Stimulated activated naive B cell treated with anti-CD40 and anti-IgM and Interleukin-4, amounts not matched to agents 10 μg/mL and 1 μg/mL and 100 μg/mL, for 72 hours (primary cell): ENCODE measurements at regions not wholly inside any gene's neighbourhood (a gene's known extent, or its start where the extent isn't known, plus 50 kb on each side); places are given as distances from the start of the nearest gene placed in this dataset.
"Not testable (repeated sequence)": the region's sequence is repeated elsewhere in the genome, so short reads cannot be mapped to it uniquely, and the experiment has no call there.

Experiments
- ATAC-seq, 2 donors: fragments of 150-1000 bp; cut with Tn5 transposase; replicated peaks; 2 replicates each; pipeline ENCODE4 v1.10.0; 2021; ENCODE audit warnings: moderate library complexity in 1 of 2
- DNase-seq: peaks from one replicate; pipeline ENCODE4 v3.0.0; 2021
- H3K27ac Mint-ChIP-seq: one replicate; pipeline ENCODE4 v1.8.0; 2022; ENCODE audit warnings: mild to moderate bottlenecking, mixed read lengths
- H3K27me3 Mint-ChIP-seq, 2 donors: one replicate each; pipeline ENCODE4 v1.8.0; 2022; ENCODE audit warnings: mixed read lengths in 2 of 2
- H3K36me3 Mint-ChIP-seq, 2 donors: one replicate each; pipeline ENCODE4 v1.8.0; 2022; ENCODE audit warnings: mixed read lengths in 2 of 2, mild to moderate bottlenecking in 1 of 2
- H3K4me1 Mint-ChIP-seq, 2 donors: one replicate each; pipeline ENCODE4 v1.8.0; 2022; ENCODE audit warnings: mixed read lengths in 2 of 2, mild to moderate bottlenecking in 1 of 2
- H3K4me3 Mint-ChIP-seq, 2 donors: one replicate each; pipeline ENCODE4 v1.8.0; 2022; ENCODE audit warnings: mild to moderate bottlenecking in 2 of 2, mixed read lengths in 2 of 2, moderate library complexity in 1 of 2
- H3K9me3 Mint-ChIP-seq, 2 donors: one replicate each; pipeline ENCODE4 v1.8.0; 2022; ENCODE audit warnings: mixed read lengths in 2 of 2, mild to moderate bottlenecking in 1 of 2

DNA sequence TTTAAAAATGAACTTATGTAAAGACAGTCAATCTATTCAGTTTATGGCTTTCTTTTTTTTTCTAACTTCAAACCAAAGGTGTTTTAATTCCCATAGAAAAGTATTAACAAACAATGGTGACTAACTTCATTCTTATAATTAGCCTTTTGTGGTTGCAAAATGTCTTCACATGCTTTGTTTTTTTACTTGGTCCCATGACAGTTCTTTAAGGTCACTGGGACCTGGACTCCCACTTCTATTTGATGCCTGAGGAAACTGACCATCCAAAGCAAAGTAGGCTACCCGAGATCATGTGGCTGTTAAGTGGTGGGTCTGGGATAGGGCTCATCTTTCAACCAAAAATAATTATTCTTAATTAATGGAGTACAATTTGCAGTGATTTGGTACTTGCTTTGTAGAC lies 74.6 kb upstream of the CDC42EP3 start:
- H3K27ac Mint-ChIP-seq, DNase-seq, ATAC-seq, H3K36me3 Mint-ChIP-seq, H3K9me3 Mint-ChIP-seq, H3K4me1 Mint-ChIP-seq, H3K27me3 Mint-ChIP-seq, H3K4me3 Mint-ChIP-seq: not testable (repeated sequence)

DNA sequence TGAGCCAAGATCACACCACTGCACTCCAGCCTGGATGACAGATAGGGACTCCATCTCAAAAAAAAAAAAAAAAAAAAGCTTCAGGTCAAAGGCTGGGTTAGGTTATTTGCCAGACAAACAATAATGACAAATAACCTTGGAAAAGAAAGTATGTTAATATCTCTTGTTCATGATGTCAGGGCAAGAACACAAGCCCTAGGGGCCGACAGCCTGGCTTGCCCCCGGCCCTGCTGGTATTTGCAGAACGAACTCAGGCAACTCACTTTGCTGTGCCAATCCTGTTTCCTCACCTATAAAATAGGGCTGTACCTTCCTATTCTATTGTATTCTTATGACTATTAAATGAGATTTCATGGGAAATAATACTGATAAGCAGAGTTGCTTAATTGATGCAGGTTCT lies 75.4 kb upstream of the CDC42EP3 start:
- H3K36me3 Mint-ChIP-seq, result no peaks in the 10 kb centered on the region
- ATAC-seq (no peak), DNase-seq (no peak)
- no peak overlapping the region for H3K4me3 Mint-ChIP-seq
- no peaks in the 10 kb centered on the region for H3K27me3 Mint-ChIP-seq
- no peak overlapping the region for H3K27ac Mint-ChIP-seq
- H3K4me1 Mint-ChIP-seq, result peaks cover 1 to 7% of the 10 kb centered on the region in 2 donors
- no peaks in the 10 kb centered on the region for H3K9me3 Mint-ChIP-seq

DNA sequence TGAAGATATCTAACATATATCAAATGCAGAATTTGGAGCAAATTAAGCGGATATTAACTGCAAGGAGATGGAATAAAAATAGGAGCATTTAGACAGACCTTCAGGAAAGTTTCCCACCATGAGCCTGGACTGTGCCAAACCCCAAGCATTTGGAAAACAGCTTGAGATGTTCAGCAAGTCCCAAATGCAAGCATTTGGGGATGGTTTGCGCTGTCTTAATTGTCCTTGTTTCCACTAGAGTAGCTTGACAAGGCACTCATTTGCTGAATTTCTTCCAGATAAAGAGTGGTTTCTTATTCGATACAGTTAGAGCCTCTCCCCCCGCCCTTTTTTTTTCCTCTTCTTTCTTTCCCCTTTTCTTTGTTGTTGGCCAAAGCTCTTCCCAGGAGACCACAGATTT lies 77.1 kb upstream of the CDC42EP3 start:
- no peaks in the 10 kb centered on the region for H3K9me3 Mint-ChIP-seq
- no peak overlapping the region for H3K4me3 Mint-ChIP-seq
- peaks cover 1 to 7% of the 10 kb centered on the region in 2 donors for H3K4me1 Mint-ChIP-seq
- DNase-seq, result no peak
- H3K27me3 Mint-ChIP-seq, result no peaks in the 10 kb centered on the region
- ATAC-seq, result no peak
- H3K36me3 Mint-ChIP-seq, result no peaks in the 10 kb centered on the region
- no peak overlapping the region for H3K27ac Mint-ChIP-seq

DNA sequence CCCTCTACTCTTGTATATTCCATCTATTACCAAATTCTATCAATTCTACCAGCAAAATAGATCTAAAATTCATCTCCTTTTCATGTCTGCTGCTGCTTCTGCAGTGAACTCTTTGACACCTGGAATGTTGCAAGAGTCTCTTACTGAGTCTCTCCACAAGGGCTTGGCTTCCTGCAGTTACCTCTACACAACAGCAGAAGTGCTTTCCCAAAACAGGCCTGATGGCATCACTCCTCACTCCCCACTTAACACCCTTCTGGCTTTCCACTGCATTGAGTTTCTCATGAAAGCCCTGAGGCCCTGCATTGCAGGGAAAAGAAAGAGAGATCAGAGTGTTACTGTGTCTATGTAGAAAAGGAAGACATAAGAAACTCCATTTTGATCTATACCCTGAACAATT lies 78.8 kb upstream of the CDC42EP3 start:
- not testable (repeated sequence) for H3K36me3 Mint-ChIP-seq, ATAC-seq, H3K4me3 Mint-ChIP-seq

DNA sequence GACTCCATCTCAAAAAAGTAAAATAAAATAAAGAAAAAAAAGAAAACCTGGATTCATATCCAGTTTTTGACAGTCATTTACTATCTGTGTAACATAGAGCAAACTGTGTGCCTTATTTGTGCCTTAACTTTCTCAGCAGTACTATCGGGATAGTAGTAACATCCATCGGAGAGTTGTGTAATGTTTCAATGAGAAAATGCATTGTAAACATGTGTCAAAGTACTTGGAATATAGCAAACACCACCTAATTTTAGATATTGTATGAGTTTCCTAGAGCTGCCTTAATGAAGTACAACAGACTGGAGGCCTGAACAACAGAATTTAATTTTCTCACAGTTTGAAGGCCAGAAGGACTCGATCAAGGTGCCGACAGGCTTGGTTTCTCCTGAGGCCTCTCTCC lies 81.3 kb upstream of the CDC42EP3 start:
- H3K27me3 Mint-ChIP-seq, result no peaks in the 10 kb centered on the region
- peaks cover 1 to 7% of the 10 kb centered on the region in 2 donors for H3K4me1 Mint-ChIP-seq
- ATAC-seq (no peak), DNase-seq (no peak)
- no peak overlapping the region for H3K27ac Mint-ChIP-seq
- no peak overlapping the region for H3K4me3 Mint-ChIP-seq
- no peaks in the 10 kb centered on the region for H3K36me3 Mint-ChIP-seq
- no peaks in the 10 kb centered on the region for H3K9me3 Mint-ChIP-seq

More for the DNA sequence above, 78.8 kb upstream of the CDC42EP3 start:
- not testable (repeated sequence) for H3K4me1 Mint-ChIP-seq, DNase-seq, H3K27me3 Mint-ChIP-seq, H3K27ac Mint-ChIP-seq, H3K9me3 Mint-ChIP-seq

DNA sequence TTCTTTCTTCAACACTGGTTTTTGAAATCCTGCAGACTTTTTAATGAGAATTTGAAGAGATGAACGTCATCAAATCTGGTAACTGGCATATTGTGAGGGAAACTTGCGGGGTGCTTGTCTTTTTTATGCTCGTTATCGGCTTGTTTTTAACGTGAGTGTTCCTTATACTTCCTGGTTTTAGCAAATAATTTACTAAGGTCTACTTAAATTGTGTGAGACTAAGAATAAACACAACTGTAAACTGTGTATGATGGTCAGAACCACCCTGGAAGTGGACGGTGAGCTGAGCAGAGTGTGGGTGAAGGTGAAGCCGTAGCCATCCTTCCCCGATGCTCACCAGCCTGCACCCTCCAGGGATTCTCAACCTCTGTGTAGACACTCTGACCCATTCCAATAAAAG lies 82.3 kb upstream of the CDC42EP3 start:
- no peaks in the 10 kb centered on the region for H3K36me3 Mint-ChIP-seq
- no peak overlapping the region for H3K4me3 Mint-ChIP-seq
- DNase-seq, result no peak
- no peak for ATAC-seq
- peaks cover under 1 to 4% of the 10 kb centered on the region in 2 donors for H3K4me1 Mint-ChIP-seq
- no peaks in the 10 kb centered on the region for H3K9me3 Mint-ChIP-seq
- no peak overlapping the region for H3K27ac Mint-ChIP-seq
- H3K27me3 Mint-ChIP-seq, result no peaks in the 10 kb centered on the region

DNA sequence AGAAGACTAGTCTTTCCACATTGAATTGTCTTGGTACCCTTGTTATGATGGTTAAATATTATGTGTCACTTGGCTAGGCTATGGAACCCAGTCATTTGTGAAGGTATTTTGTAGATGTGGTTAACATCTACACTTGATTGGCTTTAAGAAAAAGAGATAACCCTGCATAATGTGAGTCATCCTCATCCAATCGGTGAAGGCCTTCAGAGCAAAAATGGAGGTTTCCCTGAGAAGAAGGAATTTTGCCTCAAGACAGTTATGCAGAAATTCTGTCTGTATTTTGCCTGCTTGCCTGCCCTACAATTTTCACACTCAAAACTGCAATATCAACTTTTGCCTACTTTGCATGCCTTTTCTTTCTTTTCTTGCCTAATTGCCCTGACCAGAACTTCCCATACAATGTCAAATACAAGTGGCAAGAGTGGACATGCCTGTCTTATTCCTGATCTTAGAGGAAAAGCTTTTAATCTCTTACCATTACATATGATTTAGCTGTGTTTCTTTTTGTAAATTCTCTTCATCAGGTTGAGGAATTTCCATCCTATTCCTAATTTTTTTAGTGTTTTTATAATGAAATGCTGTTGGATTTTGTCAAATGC lies 84.6 kb upstream of the CDC42EP3 start:
- not testable (repeated sequence) for H3K9me3 Mint-ChIP-seq, H3K4me1 Mint-ChIP-seq, H3K27me3 Mint-ChIP-seq, DNase-seq, ATAC-seq, H3K27ac Mint-ChIP-seq, H3K4me3 Mint-ChIP-seq, H3K36me3 Mint-ChIP-seq

DNA sequence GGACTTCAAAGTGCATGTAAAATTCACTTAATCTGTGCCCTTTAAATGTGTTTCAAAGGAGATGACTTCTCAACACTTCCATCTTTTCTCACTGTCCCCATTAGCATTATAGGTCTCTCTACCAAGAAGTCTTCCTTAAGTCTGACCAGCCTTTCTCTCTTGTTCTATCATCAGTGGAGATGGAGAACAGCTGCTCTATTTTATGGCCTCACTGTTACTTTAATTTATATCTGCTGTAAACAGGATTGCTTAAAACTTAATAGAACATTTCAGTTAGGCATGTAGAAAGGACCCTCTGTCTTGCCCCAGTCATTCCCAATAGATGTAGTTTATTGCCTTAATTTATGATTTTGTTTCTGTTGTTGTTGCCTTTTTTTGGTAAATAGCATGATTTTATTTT lies 86.0 kb upstream of the CDC42EP3 start:
- ATAC-seq, DNase-seq, H3K9me3 Mint-ChIP-seq, H3K27me3 Mint-ChIP-seq, H3K27ac Mint-ChIP-seq, H3K4me3 Mint-ChIP-seq, H3K36me3 Mint-ChIP-seq, H3K4me1 Mint-ChIP-seq: not testable (repeated sequence)

DNA sequence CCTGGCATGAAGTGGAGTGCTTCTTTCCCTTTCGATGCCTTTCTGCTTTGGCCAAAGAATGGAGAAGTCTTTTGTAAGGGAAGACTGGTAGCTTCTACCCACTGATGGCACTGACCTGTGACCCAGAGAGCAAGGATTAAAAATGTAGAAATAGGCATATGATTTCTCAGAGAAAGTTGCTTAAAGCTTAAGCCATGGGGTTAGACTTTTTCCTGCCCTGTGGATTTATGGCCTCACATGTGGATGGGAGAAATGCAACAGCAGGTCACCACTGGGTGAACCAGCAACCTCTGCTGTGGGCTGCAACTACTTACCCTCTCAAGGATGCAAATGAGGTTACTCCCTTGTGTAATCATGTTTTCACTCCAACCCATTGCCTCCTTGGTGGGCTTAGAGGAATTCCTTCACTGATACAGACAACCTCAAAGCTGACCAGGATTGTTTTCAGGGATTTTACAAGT lies 86.7 kb upstream of the CDC42EP3 start:
- not testable (repeated sequence) for H3K36me3 Mint-ChIP-seq, H3K27me3 Mint-ChIP-seq, H3K27ac Mint-ChIP-seq, DNase-seq, ATAC-seq, H3K9me3 Mint-ChIP-seq, H3K4me1 Mint-ChIP-seq, H3K4me3 Mint-ChIP-seq

DNA sequence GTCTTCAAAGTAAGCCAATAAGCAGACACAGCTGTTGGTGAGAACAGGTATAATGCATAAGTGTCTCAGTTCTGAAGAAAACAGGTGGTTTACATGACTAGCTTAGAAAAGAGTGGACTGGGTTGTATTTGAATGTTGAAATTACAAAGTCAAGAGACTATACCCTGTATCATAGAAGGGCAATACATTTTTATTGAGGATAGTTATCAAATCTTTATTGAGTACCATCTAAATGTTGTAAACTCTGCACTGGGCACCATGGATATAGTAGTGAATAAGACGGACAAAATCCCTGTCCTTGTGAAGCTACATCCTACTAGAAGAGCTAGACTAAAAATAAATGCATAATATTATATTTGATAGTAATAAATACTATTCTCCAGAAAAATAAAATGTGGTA lies 88.5 kb upstream of the CDC42EP3 start:
- H3K27ac Mint-ChIP-seq, H3K9me3 Mint-ChIP-seq, H3K4me1 Mint-ChIP-seq, H3K4me3 Mint-ChIP-seq, DNase-seq, ATAC-seq, H3K27me3 Mint-ChIP-seq, H3K36me3 Mint-ChIP-seq: not testable (repeated sequence)

DNA sequence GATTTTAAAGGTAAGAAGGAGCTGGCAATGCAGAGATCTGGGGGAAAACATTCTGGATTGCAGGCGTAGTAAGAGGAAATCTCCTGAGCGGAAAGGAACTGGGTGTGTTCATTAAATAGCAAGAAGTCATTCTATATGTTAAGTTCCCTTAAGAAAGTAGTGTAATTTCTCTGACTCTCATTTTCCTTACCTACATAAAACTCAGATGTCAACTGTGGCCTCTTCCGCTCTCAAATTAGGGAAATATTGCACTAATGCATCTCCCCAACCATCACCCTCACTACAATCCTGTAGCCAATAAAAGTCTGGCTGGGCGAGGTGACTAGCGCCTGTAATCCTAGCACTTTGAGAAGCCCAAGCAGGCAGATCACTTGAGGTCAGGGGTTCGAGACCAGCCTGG lies 89.0 kb upstream of the CDC42EP3 start:
- Mint-ChIP-seq H3K36me3 (no peaks in the 10 kb centered on the region), H3K9me3 (no peaks in the 10 kb centered on the region), H3K27me3 (peaks cover 0 to 4% of the 10 kb centered on the region in 2 donors), H3K4me1 (peaks cover 0 to 3% of the 10 kb centered on the region in 2 donors), H3K27ac (no peak overlapping the region), H3K4me3 (no peak overlapping the region)
- DNase-seq (no peak), ATAC-seq (no peak)

DNA sequence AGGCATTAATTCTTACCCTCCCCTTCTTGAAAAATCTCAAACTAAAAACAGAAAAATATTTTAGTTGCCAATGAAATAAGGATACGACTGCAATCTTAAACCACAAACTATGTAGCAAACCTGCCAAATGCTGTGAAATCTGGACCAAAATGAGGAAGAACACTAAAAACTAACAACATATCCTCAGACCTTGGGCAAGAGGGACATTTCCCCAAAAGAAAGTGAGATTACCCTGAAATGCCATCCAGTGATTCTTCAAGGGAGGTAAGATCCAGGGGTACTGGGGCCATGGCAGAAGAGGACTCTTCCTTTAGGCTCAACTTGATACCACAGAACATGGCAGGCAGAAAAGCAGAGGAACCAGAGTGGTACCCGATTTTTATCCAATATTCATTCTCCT lies 90.8 kb upstream of the CDC42EP3 start:
- H3K4me3 Mint-ChIP-seq, H3K4me1 Mint-ChIP-seq, DNase-seq, H3K9me3 Mint-ChIP-seq, H3K27ac Mint-ChIP-seq, H3K27me3 Mint-ChIP-seq, H3K36me3 Mint-ChIP-seq: not testable (repeated sequence)
- ATAC-seq, result peak; percentile 16 to 25

DNA sequence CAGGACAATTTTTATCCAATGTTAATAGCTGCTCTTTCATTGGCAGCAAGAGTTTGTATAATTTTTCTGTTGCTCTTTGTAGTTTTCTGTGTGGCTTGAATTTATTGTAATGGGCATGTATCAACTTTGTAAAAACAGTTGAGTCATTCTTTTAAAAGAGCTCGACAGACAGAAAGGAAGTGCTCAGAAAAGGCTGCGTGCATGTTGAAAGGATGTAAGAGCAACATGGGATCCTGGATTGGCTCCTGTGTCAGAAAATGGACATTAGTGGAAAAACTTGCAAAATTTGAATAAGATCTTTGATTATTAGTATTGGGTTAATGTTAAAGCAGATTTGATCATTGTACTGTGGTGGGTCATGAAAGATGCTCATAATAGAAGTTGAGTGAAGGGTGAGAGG lies 93.3 kb upstream of the CDC42EP3 start:
- H3K36me3 Mint-ChIP-seq, result peaks cover 0 to 3% of the 10 kb centered on the region in 2 donors
- peaks cover 0 to 4% of the 10 kb centered on the region in 2 donors for H3K27me3 Mint-ChIP-seq
- no peak overlapping the region for H3K4me3 Mint-ChIP-seq
- ATAC-seq (no peak), DNase-seq (no peak)
- H3K9me3 Mint-ChIP-seq, result peaks cover 0 to 4% of the 10 kb centered on the region in 2 donors
- peaks cover 0 to 3% of the 10 kb centered on the region in 2 donors for H3K4me1 Mint-ChIP-seq
- H3K27ac Mint-ChIP-seq, result no peak overlapping the region

DNA sequence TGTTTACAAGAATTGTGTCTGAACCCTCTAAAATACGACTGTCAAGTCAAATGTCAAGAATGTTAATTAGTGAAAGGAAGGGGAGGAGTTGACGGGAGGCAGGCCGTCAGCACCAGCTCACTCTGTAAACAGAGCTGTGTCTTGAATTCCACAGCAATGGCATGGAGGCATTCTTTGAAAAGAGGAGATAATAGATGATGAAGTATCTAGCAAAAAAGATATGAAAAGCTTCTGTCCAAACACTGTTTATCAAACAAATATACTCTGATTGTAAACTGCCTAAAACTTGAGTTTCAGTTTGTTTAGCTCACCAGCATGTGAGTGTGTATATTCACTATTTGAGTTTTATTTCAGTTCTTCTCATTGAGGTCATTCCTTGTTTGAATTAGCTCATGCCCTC lies 94.7 kb upstream of the CDC42EP3 start:
- Mint-ChIP-seq H3K36me3 (peaks cover 0 to 6% of the 10 kb centered on the region in 2 donors), H3K4me1 (peaks cover 0 to 3% of the 10 kb centered on the region in 2 donors), H3K27ac (no peak overlapping the region), H3K9me3 (peaks cover 2 to 7% of the 10 kb centered on the region in 2 donors), H3K27me3 (peaks cover 0 to 4% of the 10 kb centered on the region in 2 donors), H3K4me3 (no peak overlapping the region)
- no peak for ATAC-seq
- DNase-seq, result no peak

DNA sequence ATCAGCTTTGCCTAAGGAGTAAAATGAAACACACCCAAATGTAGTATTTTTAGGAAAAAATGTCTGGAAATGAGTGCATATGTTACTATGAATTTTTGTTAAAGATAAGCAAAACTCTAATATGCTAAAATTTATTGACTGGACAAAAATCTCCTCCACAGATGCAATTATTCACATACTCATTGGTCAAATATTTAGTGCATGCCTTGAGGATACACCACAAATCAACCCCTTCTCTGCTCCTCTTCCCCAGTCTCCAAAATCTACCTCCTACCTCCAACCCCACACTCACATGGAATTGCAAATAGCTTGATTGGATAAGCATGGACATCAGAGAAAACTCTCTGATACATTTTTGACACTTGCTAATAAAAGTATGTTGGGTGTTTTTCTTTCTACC lies 95.6 kb upstream of the CDC42EP3 start:
- Mint-ChIP-seq H3K36me3 (peaks cover 0 to 7% of the 10 kb centered on the region in 2 donors), H3K27ac (no peak overlapping the region), H3K9me3 (peaks cover 2 to 8% of the 10 kb centered on the region in 2 donors), H3K4me3 (no peak overlapping the region), H3K27me3 (no peaks in the 10 kb centered on the region), H3K4me1 (no peaks in the 10 kb centered on the region)
- no peak for ATAC-seq
- no peak for DNase-seq
